LHCN-M2 (cell line): ENCODE measurements at regions not wholly inside any gene's neighbourhood (a gene's known extent, or its start where the extent isn't known, plus 50 kb on each side); places are given as distances from the start of the nearest gene placed in this dataset.
"Not testable (repeated sequence)": the region's sequence is repeated elsewhere in the genome, so short reads cannot be mapped to it uniquely, and the experiment has no call there.

Source experiments
- DNase-seq: peaks from one replicate; pipeline ENCODE4 v3.0.0-alpha.2; 2012; ENCODE audit warnings: low read depth

- no peak for DNase-seq
Measured at GRCh38 chr13:109400624-109401257, 385.6 kb downstream of the IRS2 start.

DNA sequence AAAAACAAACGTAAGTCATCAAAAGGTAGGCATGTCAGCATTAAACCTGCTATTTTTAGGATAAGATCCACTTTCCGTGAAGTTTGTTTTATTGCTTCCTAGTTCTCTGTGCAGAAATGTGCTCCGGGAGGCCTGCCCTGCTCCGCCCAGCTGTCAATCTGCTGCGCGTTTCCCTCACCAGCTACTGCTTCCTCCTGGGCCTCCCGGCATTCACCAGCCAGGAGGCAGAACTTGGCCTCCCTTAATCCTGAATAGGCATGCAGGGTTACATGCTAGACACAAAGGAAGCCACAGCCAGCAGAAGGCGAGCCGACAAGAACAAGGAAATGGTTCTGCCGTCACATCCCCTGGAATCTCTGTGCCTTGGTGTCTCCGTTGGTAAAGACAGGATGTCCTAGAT lies 386.2 kb downstream of the IRS2 start:
- no peak for DNase-seq

DNA sequence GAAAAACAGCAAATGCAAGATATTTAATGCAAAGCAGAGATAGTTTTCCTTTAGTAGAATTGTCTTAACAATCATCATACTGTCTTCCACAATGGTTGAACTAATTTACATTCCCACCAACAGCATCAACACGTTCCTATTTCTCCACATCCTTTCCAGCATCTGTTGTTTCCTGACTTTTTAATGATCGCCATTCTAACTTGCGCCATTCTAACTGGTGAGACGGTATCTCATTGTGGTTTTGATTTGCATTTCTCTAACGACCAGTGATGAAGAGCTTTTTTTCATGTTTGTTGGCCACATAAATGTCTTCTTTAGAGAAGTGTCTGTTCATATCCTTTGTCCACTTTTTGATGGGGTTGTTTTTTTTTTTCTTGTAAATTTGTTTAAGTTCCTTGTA lies 388.3 kb downstream of the IRS2 start:
- DNase-seq = not testable (repeated sequence)

GRCh38 chr13:109397285-109397684 lies 389.1 kb downstream of the IRS2 start:
- DNase-seq = no peak

GRCh38 chr13:109396266-109396665 lies 390.1 kb downstream of the IRS2 start:
- peak; percentile 33 for DNase-seq

- DNase-seq = no peak
Measured at GRCh38 chr13:109395014-109395413, 391.4 kb downstream of the IRS2 start.

DNA sequence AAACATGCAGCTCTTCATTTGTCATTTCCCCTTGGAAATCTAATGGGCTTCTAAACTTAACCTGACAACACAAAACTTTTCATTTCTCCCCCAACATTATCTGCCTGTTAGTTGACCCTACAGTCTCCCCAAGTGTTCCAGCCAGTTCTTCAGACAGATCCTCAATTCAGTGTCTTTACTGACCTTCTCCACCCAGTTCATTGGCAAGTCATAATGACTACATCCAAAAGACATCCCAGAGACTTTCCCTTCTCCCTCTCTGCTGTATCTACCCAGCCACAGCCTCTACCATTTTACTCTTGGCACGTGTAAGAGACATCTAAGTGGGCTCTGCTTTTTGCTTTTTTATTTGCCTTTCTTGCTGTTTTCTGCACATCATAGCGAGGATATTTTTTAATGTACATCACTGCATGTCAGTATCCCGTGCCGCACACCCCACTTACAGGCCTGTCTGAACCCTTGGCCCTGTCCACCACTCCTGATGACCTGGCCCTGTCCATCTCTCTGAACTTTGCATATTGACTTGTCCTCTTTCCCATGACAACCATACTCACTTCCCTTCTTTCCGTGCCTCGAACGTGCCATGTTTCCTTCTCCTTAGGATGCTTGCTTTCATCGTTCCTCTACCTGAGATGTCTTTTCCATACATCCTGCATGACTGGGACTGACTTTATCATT lies 391.9 kb downstream of the IRS2 start:
- no peak for DNase-seq

GRCh38 chr13:109393045-109393444 lies 393.3 kb downstream of the IRS2 start:
- peak; percentile 12 for DNase-seq

- no peak for DNase-seq
Measured at GRCh38 chr13:109390391-109390790, 396.0 kb downstream of the IRS2 start.

DNA sequence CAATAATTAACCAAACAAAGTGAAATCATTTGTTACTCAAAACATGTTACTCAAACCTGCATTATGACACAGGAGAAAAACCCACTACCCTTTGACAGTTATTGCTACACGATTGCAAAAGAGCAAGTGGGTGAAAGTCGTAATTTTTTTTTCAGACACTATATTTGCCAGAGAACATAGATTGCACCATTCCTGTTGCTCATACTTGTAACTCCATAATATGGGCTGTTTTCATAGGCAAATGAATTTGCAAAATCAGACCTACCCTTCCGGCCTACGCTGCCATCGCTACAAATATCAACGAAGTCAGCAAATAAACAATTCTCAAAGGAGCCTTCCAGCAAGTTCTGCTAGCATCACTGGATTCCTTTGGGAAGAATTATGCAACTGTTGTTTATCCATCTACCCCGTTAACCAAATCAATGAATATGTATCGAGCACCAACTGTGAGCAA lies 396.5 kb downstream of the IRS2 start:
- no peak for DNase-seq

- peak; percentile 24 for DNase-seq
Measured at GRCh38 chr13:109389456-109389855, 396.9 kb downstream of the IRS2 start.

- DNase-seq = no peak
Measured at GRCh38 chr13:109387471-109387870, 398.9 kb downstream of the IRS2 start.

DNA sequence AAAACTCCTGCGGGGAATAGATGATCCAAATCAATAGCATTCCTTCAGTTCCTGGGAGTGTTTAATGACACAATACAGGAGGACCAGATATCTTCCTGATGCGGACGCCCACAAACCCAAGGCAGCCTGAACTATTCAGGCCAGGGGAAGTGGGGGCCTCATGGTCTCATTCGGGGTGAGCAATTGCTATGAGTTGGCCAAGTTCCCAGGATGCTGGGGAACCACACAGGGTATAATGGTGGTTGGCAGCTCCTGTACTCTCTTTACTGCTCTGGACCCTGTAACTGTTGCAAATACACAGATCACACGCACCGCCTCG lies 401.2 kb downstream of the IRS2 start:
- DNase-seq = peak; percentile 45

DNA sequence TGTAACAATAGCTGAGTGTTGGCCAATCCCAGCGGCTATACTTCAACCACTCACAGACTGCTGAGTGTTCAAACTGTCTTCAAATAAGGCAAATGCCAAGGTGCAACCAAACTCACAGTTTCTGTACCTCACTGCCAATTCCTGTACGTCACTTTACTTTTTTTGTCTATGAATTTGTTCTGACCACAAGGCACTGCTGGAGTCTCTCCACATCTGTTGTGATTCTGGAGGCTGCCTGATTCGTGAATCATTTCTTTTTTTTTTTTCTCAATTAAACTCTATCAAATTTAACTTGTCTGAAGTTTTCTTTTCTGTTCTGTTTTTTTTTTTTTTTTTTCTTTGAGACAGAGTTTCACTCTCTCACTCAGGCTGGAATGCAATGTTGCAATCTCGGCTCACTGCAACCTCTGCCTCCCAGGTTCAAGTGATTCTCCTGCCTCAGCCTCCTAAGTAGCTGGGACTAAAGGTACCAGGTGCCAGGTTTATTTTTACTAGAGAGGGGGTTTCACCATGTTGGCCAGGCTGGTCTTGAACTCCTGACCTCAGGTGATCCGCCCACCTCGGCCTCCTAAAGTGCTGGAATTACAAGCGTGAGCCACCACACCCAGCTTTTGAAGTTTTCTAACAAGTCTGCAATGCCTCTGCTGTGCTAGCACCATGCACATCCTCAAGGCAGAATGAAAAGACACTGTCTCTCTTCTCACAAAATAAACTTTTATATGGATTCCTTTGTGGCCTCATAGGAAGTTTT lies 401.7 kb downstream of the IRS2 start:
- DNase-seq = peak; percentile 85

DNA sequence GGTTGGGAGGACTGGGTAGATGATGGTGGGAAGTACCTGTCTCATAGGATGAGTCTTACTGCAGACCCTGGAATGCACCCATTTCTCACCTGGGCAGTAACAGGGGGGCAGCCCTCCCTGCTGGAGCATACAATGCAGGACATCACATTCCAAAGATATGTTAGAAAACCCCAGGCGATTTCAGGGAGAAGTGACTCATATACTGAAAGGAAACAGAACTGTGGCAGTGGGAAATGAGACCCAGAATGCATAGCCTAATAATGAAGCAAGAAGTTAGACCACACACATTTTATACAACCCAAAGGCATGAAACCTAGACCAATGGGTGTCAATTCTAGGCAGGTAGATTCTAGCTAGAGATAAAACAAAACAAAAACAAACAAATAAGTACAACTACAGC lies 402.7 kb downstream of the IRS2 start:
- DNase-seq = peak; percentile 69

- DNase-seq = peak; percentile 85
Measured at GRCh38 chr13:109381546-109382180, 404.7 kb downstream of the IRS2 start.

DNA sequence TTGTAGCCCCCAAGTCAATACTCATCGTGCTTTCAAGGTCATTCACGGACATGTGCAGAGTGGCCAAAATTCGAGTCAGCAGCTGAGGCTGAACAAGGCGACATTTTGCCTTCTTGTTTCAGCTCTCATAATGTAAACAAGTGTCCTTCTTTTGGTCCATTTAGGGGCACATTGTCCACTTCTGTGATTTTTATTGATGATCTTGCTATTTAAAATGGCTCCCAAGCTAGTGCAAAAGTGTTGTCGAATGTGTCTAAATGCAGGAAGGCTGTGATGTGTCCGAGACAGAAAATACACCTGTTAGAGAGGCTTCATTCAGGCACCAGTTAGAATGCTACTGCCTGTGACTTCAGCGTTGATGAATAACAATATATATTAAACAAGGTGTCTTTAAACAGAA lies 405.9 kb downstream of the IRS2 start:
- no peak for DNase-seq

DNA sequence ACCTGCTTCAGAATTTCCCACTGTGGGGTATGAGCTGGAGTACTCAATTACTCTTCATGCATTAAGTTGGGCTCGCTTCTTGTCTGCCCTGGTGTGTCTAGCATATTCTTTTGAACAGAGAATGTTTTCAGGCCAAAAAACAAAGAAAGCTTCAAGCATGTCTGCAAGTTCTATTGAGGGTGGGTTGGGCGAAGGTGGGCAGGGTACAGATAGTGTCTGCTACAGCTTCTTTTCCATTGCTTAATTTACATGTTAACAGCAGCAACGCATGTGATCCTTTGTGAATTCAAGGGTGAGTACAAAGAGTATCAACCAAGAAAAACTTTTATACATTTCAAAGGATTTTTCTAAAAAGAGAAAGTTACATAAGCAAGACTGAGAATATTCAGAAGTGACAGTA lies 406.5 kb downstream of the IRS2 start:
- no peak for DNase-seq

GRCh38 chr13:109376936-109377335 lies 409.4 kb downstream of the IRS2 start:
- no peak for DNase-seq

GRCh38 chr13:109374609-109375200 lies 411.7 kb downstream of the IRS2 start:
- no peak for DNase-seq

DNA sequence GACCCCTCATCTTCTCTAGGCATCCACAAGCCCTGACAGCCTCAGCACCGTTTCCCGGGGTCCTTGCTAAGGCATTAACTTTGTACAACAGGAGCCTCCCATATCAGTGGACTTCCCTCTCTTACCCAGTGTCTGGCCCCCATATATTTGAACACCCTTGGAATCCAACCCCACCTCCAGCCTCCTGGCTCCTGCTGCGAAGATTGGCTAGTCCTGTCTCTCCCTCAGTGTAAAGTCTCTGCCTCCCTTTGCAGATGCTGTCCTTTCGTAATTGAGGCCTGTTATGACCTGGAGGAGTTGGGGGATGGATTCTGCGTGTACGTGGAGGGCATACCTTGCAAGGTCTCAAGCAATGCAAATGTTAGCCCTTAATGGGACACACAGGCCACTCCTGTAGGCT lies 413.7 kb downstream of the IRS2 start:
- DNase-seq = no peak

- no peak for DNase-seq
Measured at GRCh38 chr13:109371066-109371465, 415.3 kb downstream of the IRS2 start.
